Breast epithelium (tissue), 3 donors: ENCODE measurements at regions not wholly inside any gene's neighbourhood (a gene's known extent, or its start where the extent isn't known, plus 50 kb on each side); places are given as distances from the start of the nearest gene placed in this dataset.

Experiments
- POLR2A ChIP-seq: fragments of 450-650 bp; IDR thresholded peaks from one replicate; pipeline ENCODE4 v1.6.1; 2016; ENCODE audit warnings: antibody characterized with exemption, mild to moderate bottlenecking, moderate library complexity
- TF ChIP-seq, protein P1 (sequence below), 3 donors: fragments of 450-650 bp; IDR thresholded peaks; one replicate each; pipeline ENCODE4 v1.5.1; 2016 to 2017; ENCODE audit warnings: antibody characterized with exemption in 3 of 3, mild to moderate bottlenecking in 3 of 3, moderate library complexity in 3 of 3

- TF ChIP-seq, protein P1, sequence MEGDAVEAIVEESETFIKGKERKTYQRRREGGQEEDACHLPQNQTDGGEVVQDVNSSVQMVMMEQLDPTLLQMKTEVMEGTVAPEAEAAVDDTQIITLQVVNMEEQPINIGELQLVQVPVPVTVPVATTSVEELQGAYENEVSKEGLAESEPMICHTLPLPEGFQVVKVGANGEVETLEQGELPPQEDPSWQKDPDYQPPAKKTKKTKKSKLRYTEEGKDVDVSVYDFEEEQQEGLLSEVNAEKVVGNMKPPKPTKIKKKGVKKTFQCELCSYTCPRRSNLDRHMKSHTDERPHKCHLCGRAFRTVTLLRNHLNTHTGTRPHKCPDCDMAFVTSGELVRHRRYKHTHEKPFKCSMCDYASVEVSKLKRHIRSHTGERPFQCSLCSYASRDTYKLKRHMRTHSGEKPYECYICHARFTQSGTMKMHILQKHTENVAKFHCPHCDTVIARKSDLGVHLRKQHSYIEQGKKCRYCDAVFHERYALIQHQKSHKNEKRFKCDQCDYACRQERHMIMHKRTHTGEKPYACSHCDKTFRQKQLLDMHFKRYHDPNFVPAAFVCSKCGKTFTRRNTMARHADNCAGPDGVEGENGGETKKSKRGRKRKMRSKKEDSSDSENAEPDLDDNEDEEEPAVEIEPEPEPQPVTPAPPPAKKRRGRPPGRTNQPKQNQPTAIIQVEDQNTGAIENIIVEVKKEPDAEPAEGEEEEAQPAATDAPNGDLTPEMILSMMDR (IDR thresholded peaks at IDR 0.05), result no peak
- no peak for TF ChIP-seq POLR2A
Observed at GRCh38 chr12:92341065-92341668, 195.5 kb upstream of the BTG1 start.
